Stimulated activated naive CD4-positive, alpha-beta T cell (primary cell): ENCODE measurements at regions not wholly inside any gene's neighbourhood (a gene's known extent, or its start where the extent isn't known, plus 50 kb on each side); places are given as distances from the start of the nearest gene placed in this dataset.

ENCODE experiments used
- DNase-seq, 6 experiments: peaks; one replicate each; lab custom pipeline; 2025; lab: John Stamatoyannopoulos, UW

GRCh38 chr5:107216587-107216986 is 454.1 kb downstream of the EFNA5 start:
- DNase-seq, result no peak

GRCh38 chr5:107215611-107216010 is 455.1 kb downstream of the EFNA5 start:
- no peak for DNase-seq

GRCh38 chr5:107213025-107213424 is 457.7 kb downstream of the EFNA5 start:
- DNase-seq, result no peak

GRCh38 chr5:107211630-107212029 is 459.1 kb downstream of the EFNA5 start:
- DNase-seq, result no peak

- DNase-seq, result no peak
Measured at GRCh38 chr5:107208867-107209266, 461.9 kb downstream of the EFNA5 start.

GRCh38 chr5:107204413-107204812 is 466.3 kb downstream of the EFNA5 start:
- peak in 1 of 6 experiments; percentile 0 for DNase-seq

- DNase-seq, result no peak
Measured at GRCh38 chr5:107203243-107203642, 467.5 kb downstream of the EFNA5 start.

- DNase-seq, result no peak
Measured at GRCh38 chr5:107199756-107200155, 471.0 kb downstream of the EFNA5 start.

- DNase-seq, result no peak
Measured at GRCh38 chr5:107196500-107197059, 474.2 kb downstream of the EFNA5 start.

GRCh38 chr5:107195890-107196395 is 474.8 kb downstream of the EFNA5 start:
- DNase-seq, result no peak

GRCh38 chr5:107184871-107185270 is 485.9 kb downstream of the EFNA5 start:
- DNase-seq, result no peak

- no peak for DNase-seq
Measured at GRCh38 chr5:107184066-107184465, 486.7 kb downstream of the EFNA5 start.

- no peak for DNase-seq
Measured at GRCh38 chr5:107170620-107171019, 500.1 kb downstream of the EFNA5 start.

GRCh38 chr5:107169867-107170266 is 500.9 kb downstream of the EFNA5 start:
- no peak for DNase-seq

- DNase-seq, result no peak
Measured at GRCh38 chr5:107168848-107169752, 501.6 kb downstream of the EFNA5 start.

- DNase-seq, result no peak
Measured at GRCh38 chr5:107168086-107168485, 502.7 kb downstream of the EFNA5 start.

- no peak for DNase-seq
Measured at GRCh38 chr5:107165296-107165695, 505.4 kb downstream of the EFNA5 start.

- no peak for DNase-seq
Measured at GRCh38 chr5:107157809-107158208, 512.9 kb downstream of the EFNA5 start.

GRCh38 chr5:107155707-107156106 is 515.0 kb downstream of the EFNA5 start:
- DNase-seq, result no peak

GRCh38 chr5:107154593-107154992 is 516.1 kb downstream of the EFNA5 start:
- DNase-seq, result no peak

- DNase-seq, result no peak
Measured at GRCh38 chr5:107153283-107153682, 517.5 kb downstream of the EFNA5 start.

- no peak for DNase-seq
Measured at GRCh38 chr5:107149243-107150005, 521.3 kb downstream of the EFNA5 start.

- no peak for DNase-seq
Measured at GRCh38 chr5:107147589-107147988, 523.1 kb downstream of the EFNA5 start.
